GM18498 (cell line): ENCODE measurements at regions not wholly inside any gene's neighbourhood (a gene's known extent, or its start where the extent isn't known, plus 50 kb on each side); places are given as distances from the start of the nearest gene placed in this dataset.
"Not testable (repeated sequence)": the region's sequence is repeated elsewhere in the genome, so short reads cannot be mapped to it uniquely, and the experiment has no call there.

Source experiments
- ATAC-seq: cut with Tn5 transposase; IDR thresholded peaks from one replicate; pipeline ENCODE4 v1.9.1; 2021; ENCODE audit warnings: mild to moderate bottlenecking, moderate library complexity; ENCODE audit not compliant: unreplicated experiment

DNA sequence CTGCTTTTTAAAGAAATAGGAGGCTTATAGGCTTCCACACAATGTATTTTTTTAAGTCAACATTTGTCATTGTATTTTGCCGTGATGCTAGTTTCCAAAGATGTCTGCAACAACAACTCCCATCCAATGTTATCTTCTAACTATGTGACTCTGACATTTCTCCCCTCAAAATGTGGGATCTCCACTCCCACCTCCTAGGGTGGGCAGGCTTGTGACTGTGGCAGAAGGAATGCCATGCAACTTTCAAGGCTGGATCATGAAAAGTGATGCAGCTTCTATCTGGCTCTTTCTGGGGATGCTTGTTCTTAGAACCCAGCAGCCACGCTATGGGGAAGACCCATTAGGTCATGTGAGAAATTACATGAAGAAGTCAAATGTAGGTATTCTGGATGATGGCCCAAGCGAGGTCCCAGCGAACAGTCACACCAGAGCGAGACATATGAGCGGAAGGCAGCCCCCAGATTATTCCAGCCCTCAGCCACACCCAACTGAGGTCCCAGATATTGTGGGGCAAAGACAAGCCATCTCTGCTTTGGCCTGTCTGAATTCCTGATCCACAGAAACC lies 124.3 kb downstream of the BDH1 start:
- ATAC-seq = no peak

- ATAC-seq = no peak
These were observed 124.8 kb downstream of the BDH1 start for GRCh38 chr3:197430934-197431333.

DNA sequence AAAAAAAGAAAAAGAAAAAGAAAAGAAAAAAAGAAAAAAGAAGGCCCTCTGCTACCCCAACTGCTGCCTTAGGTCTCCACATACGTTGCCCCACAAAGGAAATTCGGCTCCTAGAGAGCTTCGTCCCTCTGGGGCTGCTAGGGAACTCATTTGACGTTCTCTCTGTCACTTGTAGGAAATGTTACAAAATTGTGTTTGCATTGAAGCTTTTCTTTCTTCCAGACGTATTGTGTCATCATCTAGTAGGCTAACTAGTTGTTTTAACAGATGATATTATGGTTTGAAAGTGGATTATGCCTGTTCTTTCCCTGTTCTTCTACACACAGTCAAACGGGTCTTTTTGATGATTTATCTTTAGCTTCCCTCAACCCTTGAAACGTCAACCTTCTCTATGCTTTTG lies 125.3 kb downstream of the BDH1 start:
- no peak for ATAC-seq

- no peak for ATAC-seq
These were observed 126.8 kb downstream of the BDH1 start for GRCh38 chr3:197428952-197429351.

DNA sequence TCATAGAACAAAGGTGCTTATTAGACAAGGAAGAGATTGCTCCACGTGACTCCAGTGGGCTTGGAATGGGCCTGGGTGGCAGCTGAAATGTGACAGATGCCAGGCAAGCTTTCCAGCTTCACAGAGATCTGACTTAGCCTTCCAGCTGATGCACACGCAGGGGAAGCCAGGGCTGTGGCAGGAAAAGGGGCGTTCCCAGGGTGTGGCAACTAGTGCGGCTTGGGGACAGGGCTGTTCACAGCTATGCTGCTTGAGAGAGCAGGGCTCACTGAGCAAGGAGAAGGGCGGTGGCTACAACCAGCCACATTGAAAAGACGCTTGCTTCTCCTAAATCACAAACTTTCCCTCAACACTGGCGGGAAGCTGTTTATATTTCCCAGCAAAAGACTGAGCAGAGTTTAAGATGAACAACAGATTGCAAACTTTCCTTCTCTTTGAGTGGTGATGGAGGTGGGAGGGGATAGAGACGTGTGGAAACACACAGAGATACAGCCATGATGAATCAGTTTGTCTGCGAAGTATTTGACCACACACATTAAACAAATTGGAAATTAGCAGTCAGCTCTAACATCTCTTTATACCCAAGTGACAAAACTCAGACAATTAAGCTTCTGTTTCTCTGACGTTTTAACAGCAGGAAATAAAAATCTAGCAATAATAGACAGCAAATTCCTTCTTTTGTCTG lies 127.5 kb downstream of the BDH1 start:
- no peak for ATAC-seq

DNA sequence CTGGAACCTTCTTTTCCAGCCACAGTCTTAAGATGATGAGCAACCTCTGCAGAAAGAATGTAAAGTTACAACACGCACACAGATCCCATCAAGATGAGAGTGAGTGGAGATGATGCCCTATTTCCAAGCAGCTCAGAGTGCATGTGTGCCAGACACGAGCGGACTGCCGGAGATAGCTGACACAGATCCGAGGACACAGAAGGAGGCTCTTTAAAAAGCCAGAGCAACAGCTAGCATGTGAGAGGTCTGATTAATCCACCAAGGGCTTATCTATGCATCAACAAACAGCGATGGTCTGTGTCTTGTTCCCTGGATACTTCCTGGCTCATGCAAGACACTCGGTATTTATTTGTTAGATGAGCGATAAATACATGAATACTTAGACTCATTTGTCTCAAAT lies 128.6 kb upstream of the DLG1 start:
- no peak for ATAC-seq

GRCh38 chr3:197426121-197426566 lies 127.7 kb upstream of the DLG1 start:
- no peak for ATAC-seq

DNA sequence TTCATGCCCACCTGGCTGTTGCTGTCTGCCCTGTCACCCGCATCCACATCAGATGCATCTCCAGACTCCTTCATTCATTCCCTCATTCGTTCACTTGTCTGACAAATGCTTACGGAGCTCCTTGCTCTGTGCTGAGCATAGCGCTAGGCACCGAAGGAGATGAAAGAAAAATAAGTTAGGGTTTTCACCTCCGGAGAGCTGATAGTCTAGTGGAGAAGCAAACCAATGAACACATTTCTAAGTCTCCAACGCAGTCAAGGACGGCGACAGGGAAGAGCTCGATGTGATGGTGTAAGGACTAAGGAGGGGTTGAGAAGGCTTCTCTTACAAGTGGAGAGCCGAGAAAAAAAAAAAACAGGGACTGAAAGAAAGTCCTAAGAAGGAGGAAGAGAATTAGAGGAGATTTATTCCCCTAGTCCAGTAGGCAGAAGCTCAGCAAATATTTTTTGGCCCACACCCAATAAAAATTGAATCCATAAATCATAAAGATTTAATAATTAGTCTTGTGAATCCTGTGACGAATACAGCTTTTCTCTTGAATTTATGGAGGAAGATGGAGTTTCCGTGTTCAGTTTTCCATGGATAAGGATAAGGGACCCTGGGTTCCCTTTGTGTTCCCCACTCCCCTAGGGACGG lies 127.2 kb upstream of the DLG1 start:
- ATAC-seq = no peak

- ATAC-seq = no peak
These were observed 126.5 kb upstream of the DLG1 start for GRCh38 chr3:197424674-197425484.

GRCh38 chr3:197424266-197424665 lies 125.9 kb upstream of the DLG1 start:
- ATAC-seq = no peak

DNA sequence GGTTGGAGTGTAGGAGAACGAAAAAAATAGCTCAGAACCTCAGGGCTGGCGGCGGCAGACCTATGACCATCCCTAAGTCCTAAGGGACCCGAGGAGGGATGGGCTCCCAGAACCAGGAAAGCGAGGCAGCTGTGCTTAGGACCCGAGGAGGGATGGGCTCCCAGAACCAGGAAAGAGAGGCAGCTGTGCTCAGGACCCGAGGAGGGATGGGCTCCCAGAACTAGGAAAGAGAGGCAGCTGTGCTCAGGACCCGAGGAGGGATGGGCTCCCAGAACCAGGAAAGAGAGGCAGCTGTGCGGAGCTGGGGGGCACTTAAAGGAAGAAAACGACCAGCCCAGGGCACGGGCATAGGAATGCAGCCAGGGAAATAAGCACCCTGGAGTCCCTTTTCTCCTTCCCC lies 125.0 kb upstream of the DLG1 start:
- ATAC-seq = no peak

GRCh38 chr3:197422506-197422905 lies 124.1 kb upstream of the DLG1 start:
- no peak for ATAC-seq

GRCh38 chr3:197421021-197421420 lies 122.6 kb upstream of the DLG1 start:
- ATAC-seq = no peak

GRCh38 chr3:197420566-197420965 lies 122.2 kb upstream of the DLG1 start:
- ATAC-seq = no peak

DNA sequence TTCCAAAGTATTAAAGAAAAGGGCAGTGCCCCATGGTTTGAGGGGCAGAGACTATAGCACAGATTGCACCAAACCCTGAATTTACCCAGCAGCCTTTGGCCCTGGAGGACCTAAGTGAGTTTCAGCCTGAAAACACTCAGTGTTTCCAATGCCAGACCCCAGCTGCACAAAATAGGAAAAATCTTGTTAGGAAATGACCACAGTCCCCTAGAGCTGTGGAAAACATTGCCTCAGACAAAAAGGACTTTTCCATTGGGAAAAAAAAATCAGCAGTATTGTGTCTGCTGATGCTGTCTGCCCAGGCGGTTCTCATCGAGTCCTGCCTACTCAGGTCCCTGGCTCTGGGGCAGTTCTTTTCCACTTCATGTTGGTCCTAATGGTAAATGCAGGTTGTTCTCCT lies 121.7 kb upstream of the DLG1 start:
- ATAC-seq = no peak

- no peak for ATAC-seq
These were observed 121.3 kb upstream of the DLG1 start for GRCh38 chr3:197419696-197420095.

DNA sequence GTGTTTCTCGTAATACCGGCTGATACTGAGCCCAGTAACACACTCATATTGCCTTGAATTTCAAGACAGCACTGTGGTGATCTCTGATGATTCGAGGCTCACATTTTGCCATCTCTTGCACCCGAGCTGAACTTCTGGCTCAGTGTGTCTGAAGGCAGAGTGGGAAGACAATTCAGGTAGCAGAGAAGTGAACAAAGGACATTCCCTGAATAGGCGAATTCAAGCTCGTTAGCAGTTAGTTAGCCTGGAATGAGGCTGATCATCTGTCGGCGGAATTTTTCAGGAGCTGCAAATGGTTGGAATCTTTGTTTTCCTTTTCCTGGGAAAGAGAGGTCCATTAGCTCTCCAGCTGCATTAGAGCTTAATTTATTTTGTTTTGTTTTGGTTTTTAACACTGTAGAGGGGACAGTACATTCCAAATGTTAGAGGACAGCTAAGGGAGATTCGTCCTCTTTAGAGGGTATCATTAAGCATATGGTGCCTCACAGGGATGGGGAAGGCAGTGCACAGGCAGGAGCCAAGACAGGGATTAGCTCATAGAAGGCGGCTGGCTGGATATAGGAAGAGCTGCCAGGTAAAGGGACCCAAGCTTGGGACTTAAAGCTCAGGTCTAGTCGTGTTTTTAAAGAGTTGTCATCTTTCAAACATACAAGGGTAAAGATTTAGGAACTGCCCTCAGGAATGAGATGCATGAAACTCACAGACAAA lies 119.7 kb upstream of the DLG1 start:
- no peak for ATAC-seq

DNA sequence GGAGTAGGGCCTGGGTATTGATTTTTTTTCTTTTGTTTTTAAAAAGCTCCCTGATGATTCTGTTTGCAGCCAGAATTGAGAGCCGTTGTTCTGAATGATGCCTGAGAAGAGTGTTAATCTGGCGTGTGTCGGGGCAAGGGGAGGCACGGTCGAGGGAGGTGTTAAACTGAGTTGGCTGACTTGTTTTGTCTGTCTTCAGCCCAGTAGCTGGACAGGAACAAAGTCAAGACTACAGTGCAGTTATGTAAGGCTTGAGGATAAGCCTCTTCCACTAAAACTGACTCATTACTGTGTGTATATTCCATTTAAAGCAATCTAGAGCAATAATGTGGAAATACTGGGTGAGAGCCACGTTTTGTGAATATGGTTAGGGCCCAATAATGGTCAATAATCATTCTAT lies 119.0 kb upstream of the DLG1 start:
- no peak for ATAC-seq

GRCh38 chr3:197411899-197412298 lies 113.5 kb upstream of the DLG1 start:
- not testable (repeated sequence) for ATAC-seq

GRCh38 chr3:197410170-197410569 lies 111.8 kb upstream of the DLG1 start:
- ATAC-seq = not testable (repeated sequence)
